ENCODE measurements at regions not wholly inside any gene's neighbourhood (a gene's known extent, or its start where the extent isn't known, plus 50 kb on each side); places are given as distances from the start of the nearest gene placed in this dataset.
"Not testable (repeated sequence)": the region's sequence is repeated elsewhere in the genome, so short reads cannot be mapped to it uniquely, and the experiment has no call there.

DNA sequence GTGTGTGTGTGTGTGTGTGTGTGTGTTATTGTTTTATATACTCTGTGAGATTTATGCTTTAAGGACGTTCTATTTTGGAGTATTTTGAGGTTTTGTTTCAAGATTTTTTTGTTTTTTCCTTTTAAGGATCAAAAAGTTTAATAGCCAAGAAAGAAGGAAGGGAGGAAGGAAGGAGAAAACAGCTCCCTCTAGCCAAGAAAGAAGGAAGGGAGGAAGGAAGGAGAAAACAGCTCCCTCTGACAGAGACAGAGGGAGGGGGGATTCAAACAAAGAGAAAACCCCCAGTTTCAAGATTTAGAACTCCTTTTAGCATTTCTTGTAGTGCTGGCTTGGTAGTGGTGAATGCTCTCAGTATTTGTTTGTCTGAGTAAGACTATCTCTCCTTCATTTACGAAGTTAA is 731.8 kb downstream of the ANKRD7 start:
- intact Hi-C loops (cut with DNase I, micrococcal nuclease); POLR2A ChIA-PET; H3K9me3 Mint-ChIP-seq (ENCODE audit: low read depth); H3K36me3 Mint-ChIP-seq (ENCODE audit: low read depth); H3K27ac Mint-ChIP-seq; CTCF ChIA-PET; DNase-seq; ATAC-seq; H3K4me1 Mint-ChIP-seq; H3K4me3 Mint-ChIP-seq; H3K27me3 Mint-ChIP-seq: not testable (repeated sequence)

DNA sequence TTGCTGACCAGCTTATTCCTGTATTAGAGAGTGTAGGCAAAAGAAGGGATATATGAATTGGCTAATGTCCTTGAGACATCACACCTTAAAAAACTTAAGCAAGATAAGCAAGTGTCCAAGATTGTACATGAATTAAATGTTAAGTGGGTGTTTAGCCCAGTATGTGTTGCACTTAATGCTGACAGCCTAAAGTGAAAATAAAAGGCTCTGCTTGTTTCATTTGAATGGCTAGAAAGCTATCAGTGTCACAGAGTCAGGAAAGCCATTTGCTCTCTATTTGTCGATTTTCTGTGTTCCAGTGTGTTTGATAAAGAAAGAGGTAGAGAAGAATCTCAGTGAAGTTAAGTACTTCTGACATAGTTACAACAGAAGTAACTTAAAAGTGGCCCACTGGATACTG is 744.9 kb downstream of the ANKRD7 start:
- ATAC-seq: no peak
- intact Hi-C loops (cut with DNase I, micrococcal nuclease): no loop called here
- H3K36me3 Mint-ChIP-seq (ENCODE audit: low read depth): no peaks in the 10 kb centered on the region

DNA sequence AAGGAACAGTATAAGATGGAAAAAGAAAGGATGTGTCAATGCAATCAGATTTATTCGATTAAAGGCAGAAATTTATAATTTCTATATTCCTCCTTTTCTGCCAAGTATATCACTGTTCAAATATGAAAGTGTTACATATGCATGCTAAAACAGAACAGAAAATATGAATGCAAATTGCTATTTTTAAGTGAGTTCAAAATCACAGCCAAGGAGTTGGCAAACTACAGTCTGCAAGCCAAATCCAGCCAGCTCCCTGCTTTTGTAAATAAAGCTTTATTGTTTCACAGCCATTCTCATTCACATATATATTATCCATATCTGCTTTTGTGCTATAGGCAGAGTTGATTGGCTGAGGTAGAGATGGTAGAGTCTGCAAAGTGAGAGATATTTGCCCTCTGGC is 747.2 kb downstream of the ANKRD7 start:
- CTCF ChIA-PET: no interaction called here
- Mint-ChIP-seq H3K36me3 (ENCODE audit: low read depth) (no peaks in the 10 kb centered on the region), H3K4me3 (no peak overlapping the region), H3K27ac (no peak overlapping the region), H3K9me3 (ENCODE audit: low read depth) (no peaks in the 10 kb centered on the region), H3K4me1 (no peaks in the 10 kb centered on the region), H3K27me3 (no peaks in the 10 kb centered on the region)
- POLR2A ChIA-PET: no interaction called here
- DNase-seq (no peak), ATAC-seq (no peak)
- intact Hi-C loops (cut with DNase I, micrococcal nuclease): no loop called here

More for the DNA sequence above, 744.9 kb downstream of the ANKRD7 start:
- DNase-seq: no peak
- CTCF ChIA-PET: no interaction called here
- no peaks in the 10 kb centered on the region for H3K27me3 Mint-ChIP-seq
- POLR2A ChIA-PET: no interaction called here
- H3K9me3 Mint-ChIP-seq (ENCODE audit: low read depth): no peaks in the 10 kb centered on the region
- H3K4me3 Mint-ChIP-seq: no peak overlapping the region
- no peaks in the 10 kb centered on the region for H3K4me1 Mint-ChIP-seq
- H3K27ac Mint-ChIP-seq: no peak overlapping the region

DNA sequence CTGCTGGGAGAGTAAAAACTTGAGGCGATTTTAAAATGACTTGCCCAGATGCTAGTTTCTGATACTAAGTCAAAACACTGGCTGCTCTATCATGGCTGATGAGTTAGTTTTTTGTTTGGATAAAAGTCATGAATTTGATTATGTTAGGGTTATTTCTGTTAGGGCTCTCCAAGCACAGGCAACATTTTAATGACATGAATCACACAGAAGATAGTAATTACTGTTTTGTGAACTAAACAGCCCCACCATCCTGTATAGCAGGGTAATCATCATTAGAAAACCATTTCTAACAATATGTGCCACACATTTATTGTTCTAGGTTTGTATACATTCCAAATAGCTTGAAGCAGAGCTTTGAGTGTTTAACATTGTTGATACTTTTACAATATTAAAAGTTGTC is 750.3 kb downstream of the ANKRD7 start:
- CTCF ChIA-PET: no interaction called here
- POLR2A ChIA-PET: no interaction called here
- DNase-seq (no peak), ATAC-seq (no peak)
- H3K4me3 Mint-ChIP-seq: no peak overlapping the region
- no peaks in the 10 kb centered on the region for H3K9me3 Mint-ChIP-seq (ENCODE audit: low read depth)
- intact Hi-C loops (cut with DNase I, micrococcal nuclease): no loop called here
- H3K36me3 Mint-ChIP-seq (ENCODE audit: low read depth): no peaks in the 10 kb centered on the region
- H3K27me3 Mint-ChIP-seq: no peaks in the 10 kb centered on the region
- no peak overlapping the region for H3K27ac Mint-ChIP-seq
- no peaks in the 10 kb centered on the region for H3K4me1 Mint-ChIP-seq

DNA sequence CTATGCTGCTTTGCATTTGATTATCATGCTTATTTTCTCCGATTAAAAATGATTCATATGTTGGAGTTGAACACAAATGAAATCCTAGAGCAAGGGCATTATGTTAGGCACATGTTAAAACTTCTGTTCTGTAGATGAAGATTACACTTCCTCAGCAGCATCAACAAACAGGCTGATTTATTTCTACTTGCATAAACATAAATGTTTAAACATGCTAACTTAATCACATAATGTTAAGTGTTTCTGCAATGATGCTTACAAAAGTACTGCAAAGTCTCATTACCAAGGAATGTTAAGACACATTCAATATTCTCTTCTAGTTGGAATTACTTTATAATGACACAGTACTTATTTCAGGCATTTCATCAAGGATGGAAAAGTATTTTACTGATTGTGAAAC is 770.8 kb downstream of the ANKRD7 start:
- intact Hi-C loops (cut with DNase I, micrococcal nuclease): no loop called here
- H3K36me3 Mint-ChIP-seq (ENCODE audit: low read depth): no peaks in the 10 kb centered on the region
- ATAC-seq: no peak
- no peaks in the 10 kb centered on the region for H3K27me3 Mint-ChIP-seq
- no peak overlapping the region for H3K4me3 Mint-ChIP-seq
- ChIA-PET CTCF (no interaction called here), POLR2A (no interaction called here)
- H3K27ac Mint-ChIP-seq: no peak overlapping the region
- no peaks in the 10 kb centered on the region for H3K9me3 Mint-ChIP-seq (ENCODE audit: low read depth)
- DNase-seq: no peak
- no peaks in the 10 kb centered on the region for H3K4me1 Mint-ChIP-seq

DNA sequence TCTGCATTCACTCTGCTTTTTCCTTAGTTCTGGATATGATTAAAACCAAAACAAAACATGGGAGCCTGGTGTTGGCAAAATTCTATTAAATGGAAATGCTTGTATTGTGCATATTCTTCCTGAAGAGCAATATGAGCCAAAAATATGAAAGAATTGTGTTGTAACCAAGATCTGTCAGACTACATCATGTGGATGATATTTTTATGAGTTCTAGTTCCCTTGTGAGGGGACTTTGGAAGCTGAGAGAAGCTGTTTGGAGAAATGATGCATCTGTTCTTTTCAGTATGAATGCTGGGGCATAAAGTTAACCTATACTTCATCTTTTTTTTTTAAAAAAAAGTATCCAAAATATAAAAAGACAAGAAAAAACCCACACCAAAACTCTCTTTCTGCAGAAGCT is 782.7 kb downstream of the ANKRD7 start:
- CTCF ChIA-PET: interaction anchor here (1.3 kb wide), 1 partner anchor 9 kb away, joined by 4 read pairs; no protein-coding TSS in a partner anchor
- Mint-ChIP-seq H3K36me3 (ENCODE audit: low read depth) (no peaks in the 10 kb centered on the region), H3K4me1 (no peaks in the 10 kb centered on the region), H3K4me3 (no peak overlapping the region), H3K27me3 (no peaks in the 10 kb centered on the region), H3K9me3 (ENCODE audit: low read depth) (peaks cover 2% of the 10 kb centered on the region), H3K27ac (no peak overlapping the region)
- no peak for DNase-seq
- ATAC-seq: no peak
- intact Hi-C loops (cut with DNase I, micrococcal nuclease): no loop called here
- POLR2A ChIA-PET: no interaction called here

DNA sequence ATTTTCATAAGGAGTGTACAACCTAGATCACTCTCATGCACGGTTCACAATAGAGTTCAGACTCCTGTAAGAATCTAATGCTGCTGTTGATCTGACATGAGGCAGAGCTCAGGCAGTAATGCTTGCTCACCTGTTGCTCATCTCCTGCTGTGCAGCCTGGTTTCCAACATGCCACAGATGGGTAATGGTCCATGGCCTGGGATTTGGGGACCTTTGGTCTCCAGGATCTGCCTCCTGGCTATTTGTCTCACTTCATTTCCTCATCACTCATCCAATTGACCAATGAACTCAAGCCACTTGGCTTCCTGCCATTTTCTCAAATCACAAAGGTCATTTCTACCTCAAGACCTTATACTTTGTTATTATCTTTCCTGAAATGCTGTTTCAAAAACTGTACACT is 786.1 kb downstream of the ANKRD7 start:
- no peaks in the 10 kb centered on the region for H3K4me1 Mint-ChIP-seq
- peaks cover 4% of the 10 kb centered on the region for H3K9me3 Mint-ChIP-seq (ENCODE audit: low read depth)
- no peak overlapping the region for H3K4me3 Mint-ChIP-seq
- ChIA-PET CTCF (no interaction called here), POLR2A (no interaction called here)
- DNase-seq: no peak
- intact Hi-C loops (cut with DNase I, micrococcal nuclease): no loop called here
- no peak overlapping the region for H3K27ac Mint-ChIP-seq
- no peak for ATAC-seq
- H3K36me3 Mint-ChIP-seq (ENCODE audit: low read depth): no peaks in the 10 kb centered on the region
- H3K27me3 Mint-ChIP-seq: no peaks in the 10 kb centered on the region

DNA sequence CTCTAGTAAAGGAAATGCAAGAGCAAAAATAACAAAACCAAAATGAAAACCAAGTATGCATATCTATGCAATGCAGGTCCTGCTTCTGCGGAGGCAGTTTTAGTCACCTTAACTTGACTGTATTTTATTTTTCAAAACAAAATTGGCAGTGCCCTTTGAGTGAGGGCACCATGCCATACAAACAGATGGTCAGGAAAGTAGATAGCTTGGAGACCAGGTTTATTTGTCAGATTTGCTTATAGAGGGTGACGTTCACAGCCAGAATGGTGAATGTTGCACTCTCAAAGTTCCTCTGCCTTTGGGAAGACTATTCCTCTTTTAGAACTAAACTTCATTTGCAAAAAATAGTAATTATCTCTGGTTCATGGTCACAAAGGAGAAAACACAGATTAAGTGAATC is 801.9 kb downstream of the ANKRD7 start:
- H3K4me1 Mint-ChIP-seq: no peaks in the 10 kb centered on the region
- DNase-seq (no peak), ATAC-seq (no peak)
- intact Hi-C loops (cut with DNase I, micrococcal nuclease): no loop called here
- H3K27ac Mint-ChIP-seq: no peak overlapping the region
- peaks cover 14% of the 10 kb centered on the region for H3K9me3 Mint-ChIP-seq (ENCODE audit: low read depth)
- H3K4me3 Mint-ChIP-seq: no peak overlapping the region
- ChIA-PET CTCF (no interaction called here), POLR2A (no interaction called here)
- H3K36me3 Mint-ChIP-seq (ENCODE audit: low read depth): no peaks in the 10 kb centered on the region
- no peaks in the 10 kb centered on the region for H3K27me3 Mint-ChIP-seq

DNA sequence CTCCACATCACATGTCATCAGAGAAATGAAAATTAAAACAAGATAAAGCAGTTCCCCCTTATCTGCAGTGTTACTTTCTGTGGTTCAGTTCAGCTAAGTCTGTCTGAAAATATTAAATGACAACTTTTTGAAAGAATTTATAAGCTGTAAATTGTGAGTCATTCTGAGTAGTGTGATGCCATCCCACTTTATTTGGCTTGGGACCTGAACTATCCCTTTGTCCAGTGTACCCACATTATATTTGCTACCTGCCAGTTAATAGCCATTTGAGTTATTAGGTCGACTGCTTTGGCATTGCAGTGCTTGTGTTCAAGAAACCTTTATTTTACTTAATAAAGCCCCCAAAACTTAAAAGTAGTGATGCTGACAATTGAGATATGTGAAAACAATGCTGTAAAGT is 804.2 kb downstream of the ANKRD7 start:
- ChIA-PET POLR2A (no interaction called here), CTCF (no interaction called here)
- ATAC-seq: no peak
- Mint-ChIP-seq H3K36me3 (ENCODE audit: low read depth) (no peaks in the 10 kb centered on the region), H3K27me3 (no peaks in the 10 kb centered on the region), H3K4me1 (no peaks in the 10 kb centered on the region), H3K4me3 (no peak overlapping the region), H3K9me3 (ENCODE audit: low read depth) (peaks cover 9% of the 10 kb centered on the region), H3K27ac (no peak overlapping the region)
- DNase-seq: no peak
- intact Hi-C loops (cut with DNase I, micrococcal nuclease): no loop called here

DNA sequence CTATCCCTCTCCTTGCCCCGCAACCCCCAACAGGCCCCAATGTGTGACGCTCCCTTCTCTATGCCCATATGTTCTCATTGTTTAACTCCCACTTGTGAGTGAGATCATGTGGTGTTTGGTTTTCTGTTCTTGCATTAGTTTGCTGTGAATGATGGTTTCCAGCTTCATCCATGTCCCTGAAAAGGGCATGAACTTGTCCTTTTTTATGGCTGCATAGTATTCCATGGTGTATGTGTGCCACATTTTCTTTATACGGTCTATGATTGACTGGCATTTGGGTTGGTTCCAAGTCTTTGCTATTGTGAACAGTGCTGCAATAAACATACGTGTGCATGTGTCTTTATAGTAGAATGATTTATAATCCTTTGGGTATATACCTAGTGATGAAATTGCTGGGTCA is 807.6 kb downstream of the ANKRD7 start:
- DNase-seq; H3K9me3 Mint-ChIP-seq (ENCODE audit: low read depth); H3K4me1 Mint-ChIP-seq; CTCF ChIA-PET; H3K4me3 Mint-ChIP-seq; POLR2A ChIA-PET; intact Hi-C loops (cut with DNase I, micrococcal nuclease); H3K27ac Mint-ChIP-seq; H3K27me3 Mint-ChIP-seq; ATAC-seq; H3K36me3 Mint-ChIP-seq (ENCODE audit: low read depth): not testable (repeated sequence)

DNA sequence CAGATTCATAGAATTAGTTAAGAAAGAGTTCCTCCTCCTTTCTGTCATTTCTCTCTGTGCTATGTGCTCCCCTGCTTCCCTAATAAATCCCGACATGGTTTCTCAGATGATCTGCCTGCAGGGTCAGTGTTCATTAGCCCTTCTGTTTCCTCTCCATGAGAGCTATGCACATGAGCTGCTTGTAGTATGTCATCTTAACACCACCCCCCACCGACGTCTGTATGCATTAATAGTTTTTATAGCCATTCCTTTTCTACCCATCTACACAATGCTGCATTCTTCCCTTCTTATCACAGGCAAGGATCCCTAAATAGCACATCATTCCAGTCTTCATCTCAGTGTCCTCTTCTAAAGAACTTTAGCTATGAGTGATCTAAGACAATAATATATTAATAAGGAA is 809.1 kb downstream of the ANKRD7 start:
- CTCF ChIA-PET: no interaction called here
- H3K4me3 Mint-ChIP-seq: no peak overlapping the region

DNA sequence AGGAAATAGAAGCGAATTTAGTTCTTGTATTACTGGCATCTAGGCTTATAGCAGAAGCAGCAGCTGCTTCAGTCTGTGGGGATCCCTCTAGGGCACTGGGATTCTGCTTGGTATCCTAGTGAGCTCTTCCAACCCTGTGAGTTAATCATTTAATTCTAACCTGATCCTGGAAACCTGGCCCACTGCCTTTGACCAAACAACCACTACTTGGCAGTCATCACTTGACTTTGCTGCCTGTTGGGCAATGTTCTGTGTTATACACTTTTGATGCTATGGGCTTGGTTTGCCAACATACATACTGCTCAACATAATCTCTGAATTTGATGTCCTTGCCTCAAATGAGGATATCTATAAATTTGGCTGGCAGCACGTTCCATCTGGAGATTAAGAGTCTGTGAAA is 813.4 kb downstream of the ANKRD7 start:
- POLR2A ChIA-PET: no interaction called here
- CTCF ChIA-PET: no interaction called here
- peaks cover 9% of the 10 kb centered on the region for H3K9me3 Mint-ChIP-seq (ENCODE audit: low read depth)
- no peak overlapping the region for H3K27ac Mint-ChIP-seq
- intact Hi-C loops (cut with DNase I, micrococcal nuclease): no loop called here
- no peaks in the 10 kb centered on the region for H3K4me1 Mint-ChIP-seq
- DNase-seq: no peak
- H3K36me3 Mint-ChIP-seq (ENCODE audit: low read depth): no peaks in the 10 kb centered on the region
- ATAC-seq: no peak
- H3K27me3 Mint-ChIP-seq: no peaks in the 10 kb centered on the region
- no peak overlapping the region for H3K4me3 Mint-ChIP-seq

More for the DNA sequence above, 809.1 kb downstream of the ANKRD7 start:
- intact Hi-C loops (cut with DNase I, micrococcal nuclease): no loop called here
- no peak for DNase-seq
- POLR2A ChIA-PET: no interaction called here
- Mint-ChIP-seq H3K9me3 (ENCODE audit: low read depth) (peaks cover 10% of the 10 kb centered on the region), H3K36me3 (ENCODE audit: low read depth) (no peaks in the 10 kb centered on the region), H3K4me1 (no peaks in the 10 kb centered on the region), H3K27me3 (no peaks in the 10 kb centered on the region), H3K27ac (no peak overlapping the region)
- no peak for ATAC-seq

DNA sequence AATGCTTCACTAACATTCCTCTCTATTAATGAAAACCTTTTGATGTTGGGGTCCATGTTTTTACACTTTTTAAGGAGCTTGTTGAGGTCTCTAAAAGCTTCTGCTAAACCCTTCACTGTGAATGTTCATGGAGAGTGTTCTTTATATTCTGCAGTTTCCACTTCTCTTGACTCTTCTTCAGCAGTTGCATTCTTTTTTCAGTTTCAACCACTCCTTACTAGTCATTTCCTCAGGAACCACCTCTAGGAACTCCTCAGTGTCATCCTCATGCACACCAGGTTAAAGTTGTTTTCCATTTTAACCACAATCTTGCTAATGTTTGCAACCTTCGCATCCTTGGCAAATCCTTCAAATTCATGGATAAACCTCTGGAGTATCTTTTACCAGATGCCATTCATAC is 821.6 kb downstream of the ANKRD7 start:
- Mint-ChIP-seq H3K4me1 (no peaks in the 10 kb centered on the region), H3K4me3 (no peak overlapping the region), H3K9me3 (ENCODE audit: low read depth) (peaks cover 5% of the 10 kb centered on the region), H3K36me3 (ENCODE audit: low read depth) (no peaks in the 10 kb centered on the region), H3K27ac (no peak overlapping the region), H3K27me3 (no peaks in the 10 kb centered on the region)
- intact Hi-C loops (cut with DNase I, micrococcal nuclease): no loop called here
- no peak for ATAC-seq
- no peak for DNase-seq
- ChIA-PET POLR2A (no interaction called here), CTCF (interaction anchor here (1.0 kb wide), 1 partner anchor 19 kb away, joined by 4 read pairs; no protein-coding TSS in a partner anchor)

Data from activated CD4-positive, alpha-beta T cell treated with anti-CD3 and anti-CD28 coated beads for 36 hours (primary cell).